ENCODE measurements at regions not wholly inside any gene's neighbourhood (a gene's known extent, or its start where the extent isn't known, plus 50 kb on each side); places are given as distances from the start of the nearest gene placed in this dataset.
A peak's percentile ranks its signal among the peaks of the same experiment; 100 is the strongest.

GRCh38 chr18:8959551-8960135 is 142.9 kb upstream of the NDUFV2 start (continued):
- TF ChIP-seq ELK4 (CRISPR knock-in tag; IDR thresholded peaks at IDR 0.05; ENCODE audit: borderline replicate concordance) (no peak), CENPBD1 (CRISPR knock-in tag; IDR thresholded peaks at IDR 0.05; ENCODE audit: borderline replicate concordance, low read depth) (no peak), PRDM10 (CRISPR knock-in tag; IDR thresholded peaks at IDR 0.05; ENCODE audit: low read depth) (no peak), ZMAT3 (CRISPR knock-in tag; conservative IDR thresholded peaks at IDR 0.05) (no peak), NAIF1 (CRISPR knock-in tag; IDR thresholded peaks at IDR 0.05; ENCODE audit: borderline replicate concordance) (no peak), PHF5A (CRISPR knock-in tag; IDR thresholded peaks at IDR 0.05; ENCODE audit: low read depth, unreplicated experiment) (no peak), ARNT (IDR thresholded peaks at IDR 0.05) (no peak), LBX2 (CRISPR knock-in tag; IDR thresholded peaks at IDR 0.05; ENCODE audit: borderline replicate concordance) (no peak), ASH2L (IDR thresholded peaks at IDR 0.05; ENCODE audit: insufficient read length, low read depth, low read length) (no peak), ZNF274 (CRISPR knock-in tag; IDR thresholded peaks at IDR 0.05) (no peak), ZNF121 (CRISPR knock-in tag; IDR thresholded peaks at IDR 0.05) (no peak), IKZF5 (CRISPR knock-in tag; IDR thresholded peaks at IDR 0.05) (no peak), GZF1 (CRISPR knock-in tag; IDR thresholded peaks at IDR 0.05) (peak; percentile 85; the same call in 1 of the 2 replicates), PRMT3 (CRISPR knock-in tag; IDR thresholded peaks at IDR 0.05; ENCODE audit: borderline replicate concordance, low read depth) (no peak), DDIT3 (CRISPR knock-in tag; IDR thresholded peaks at IDR 0.05) (no peak), BRCA1 (CRISPR knock-in tag; IDR thresholded peaks at IDR 0.05) (no peak)
